ENCODE measurements at regions not wholly inside any gene's neighbourhood (a gene's known extent, or its start where the extent isn't known, plus 50 kb on each side); places are given as distances from the start of the nearest gene placed in this dataset.
"Not testable (repeated sequence)": the region's sequence is repeated elsewhere in the genome, so short reads cannot be mapped to it uniquely, and the experiment has no call there.

DNA sequence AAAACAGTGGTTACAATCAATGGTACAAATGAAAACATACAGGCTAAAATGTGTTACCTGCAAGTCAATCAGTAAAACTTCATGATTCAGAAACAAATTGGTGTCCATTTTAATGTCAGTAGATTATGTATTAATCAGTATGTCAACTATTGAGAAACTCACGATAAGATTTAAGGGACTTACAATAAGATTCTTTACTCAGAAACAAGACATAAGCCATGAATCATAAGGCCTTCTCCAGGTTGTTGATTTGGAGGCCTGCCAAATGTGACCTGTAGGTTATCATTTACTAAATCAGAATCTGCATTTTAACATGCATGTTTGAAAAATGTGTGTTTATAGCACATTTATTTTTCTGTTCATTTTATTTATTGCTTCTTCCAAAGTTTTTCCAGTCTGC is 623.1 kb downstream of the CCDC85A start:
- DNase-seq (ENCODE audit: low read depth) = no peak

DNA sequence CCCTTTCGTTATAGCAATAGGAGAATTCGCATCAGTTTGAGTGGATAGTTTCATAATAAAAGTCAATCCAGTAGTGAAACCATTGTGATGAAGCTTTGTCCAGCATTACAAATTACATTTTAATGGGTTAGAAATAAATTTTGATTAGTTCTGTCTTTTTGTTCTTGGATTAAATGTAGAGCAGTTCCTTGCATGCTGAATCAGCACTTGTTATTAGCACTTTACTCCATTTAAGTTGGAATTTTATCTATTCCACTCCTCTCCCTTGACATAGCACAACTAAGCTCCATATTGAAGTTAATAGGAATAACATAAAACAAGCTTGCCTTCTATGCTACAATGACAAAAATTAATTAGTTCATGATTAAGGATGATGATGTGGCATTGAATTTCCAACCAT is 624.1 kb downstream of the CCDC85A start:
- DNase-seq (ENCODE audit: low read depth) = no peak

DNA sequence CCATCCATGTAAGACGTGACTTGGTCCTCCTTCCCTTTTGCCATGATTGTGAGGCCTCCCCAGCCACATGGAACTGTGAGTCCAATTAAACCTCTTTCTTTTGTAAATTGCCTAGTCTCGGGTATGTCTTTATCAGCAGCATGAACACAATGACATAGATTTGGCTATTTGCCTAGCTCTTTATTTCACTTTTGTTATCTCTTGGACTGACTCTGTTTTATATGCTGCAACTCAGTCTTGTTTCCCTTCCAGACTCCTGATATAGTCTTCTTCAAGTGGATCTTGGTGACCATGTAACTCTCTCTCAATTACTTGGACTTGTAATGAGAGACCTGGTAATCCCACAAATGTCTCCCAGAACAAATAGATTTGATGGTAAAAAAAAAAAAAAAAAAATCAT is 627.6 kb downstream of the CCDC85A start:
- DNase-seq (ENCODE audit: low read depth) = no peak

DNA sequence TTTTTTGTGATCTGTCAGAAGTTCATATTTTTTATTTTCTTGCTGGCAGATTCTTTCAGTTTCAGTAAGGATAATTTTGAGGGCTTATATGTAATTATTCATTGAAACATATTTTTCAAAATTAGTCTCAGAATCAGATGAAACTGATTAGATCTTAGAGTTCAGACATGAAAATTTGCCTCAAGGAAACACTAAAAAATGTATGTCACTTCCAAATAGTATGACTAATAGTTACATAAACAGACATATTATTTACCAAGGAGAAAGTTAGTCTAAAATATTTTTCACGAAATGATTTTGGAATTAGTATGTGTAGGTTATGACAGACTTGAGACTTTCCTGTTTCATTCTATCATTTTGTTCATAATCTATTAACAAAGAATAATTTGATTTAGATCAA is 628.6 kb downstream of the CCDC85A start:
- no peak for DNase-seq (ENCODE audit: low read depth)

DNA sequence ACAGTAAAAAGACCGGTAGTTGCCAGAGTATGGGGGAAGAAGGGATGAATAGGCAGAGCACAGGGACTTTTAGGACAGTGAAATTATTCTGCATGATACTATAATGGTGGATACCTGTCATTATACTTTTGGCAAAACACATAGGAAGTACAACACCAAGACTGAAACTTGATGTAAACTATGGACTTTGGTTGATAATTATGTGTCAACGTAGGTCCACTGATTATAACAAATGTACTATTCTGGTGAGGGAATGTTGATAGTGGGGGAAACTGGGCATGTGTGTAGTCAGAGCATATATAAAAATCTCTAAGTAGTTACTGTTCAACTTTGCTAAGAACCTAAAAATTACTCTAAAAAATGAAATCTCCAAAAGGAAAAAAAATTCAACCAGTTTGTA is 629.7 kb downstream of the CCDC85A start:
- no peak for DNase-seq (ENCODE audit: low read depth)

DNA sequence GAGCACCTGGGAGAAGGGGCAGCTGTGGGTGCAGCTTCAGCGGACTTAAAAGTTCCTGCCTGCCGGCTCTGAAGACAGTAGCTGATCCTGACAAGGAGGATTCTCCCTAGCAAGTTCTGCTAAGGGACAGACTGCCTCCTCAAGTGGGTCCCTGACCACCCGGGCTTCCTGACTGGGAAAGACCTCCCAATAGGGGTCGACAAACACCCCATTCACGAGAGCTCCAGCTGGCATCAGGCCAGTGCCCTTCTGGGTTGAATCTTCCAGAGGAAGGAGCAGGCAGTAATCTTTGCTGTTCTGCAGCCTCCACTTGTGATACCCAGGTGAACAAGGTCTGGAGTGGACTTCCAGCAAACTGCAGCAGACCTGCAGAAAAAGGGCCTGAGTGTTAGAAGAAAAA is 632.9 kb downstream of the CCDC85A start:
- DNase-seq (ENCODE audit: low read depth) = no peak

DNA sequence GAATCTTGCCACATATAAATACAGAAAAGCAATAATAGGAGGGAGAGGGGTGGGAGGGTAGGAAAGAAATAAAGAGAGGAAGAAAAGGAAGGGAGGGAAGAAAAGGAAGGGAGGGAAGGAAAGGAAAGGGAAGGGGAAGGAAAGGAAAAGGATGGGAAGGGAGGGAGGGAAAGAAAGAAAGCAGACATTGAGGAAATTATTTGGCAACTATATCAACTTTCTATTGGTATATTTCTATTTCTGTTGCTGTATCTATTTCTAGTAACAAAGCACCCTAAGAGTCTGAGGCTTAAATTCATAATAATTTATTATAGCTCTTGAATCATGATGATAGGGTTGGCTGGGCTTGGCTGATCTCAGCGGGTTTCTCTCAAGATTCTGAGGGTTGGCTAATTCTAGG is 648.0 kb downstream of the CCDC85A start:
- DNase-seq (ENCODE audit: low read depth) = no peak

DNA sequence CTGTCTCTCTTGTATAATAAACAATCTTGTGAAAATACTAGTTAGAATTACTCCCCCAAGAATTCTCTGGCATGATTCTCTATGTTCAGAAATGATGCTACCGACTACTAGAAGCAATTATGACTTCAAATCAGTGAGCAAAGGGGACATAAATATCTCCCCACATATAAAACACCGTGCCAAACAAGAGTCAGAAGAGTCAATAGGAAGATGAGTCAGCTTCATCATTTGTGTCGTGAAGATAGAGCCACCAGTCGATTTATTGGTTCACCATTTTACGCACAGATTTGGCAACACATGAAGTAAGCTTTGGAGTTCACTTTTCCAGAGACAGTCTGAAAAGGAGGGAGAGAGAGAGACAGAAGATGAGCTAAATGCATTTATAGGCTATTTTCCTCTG is 650.9 kb downstream of the CCDC85A start:
- no peak for DNase-seq (ENCODE audit: low read depth)

DNA sequence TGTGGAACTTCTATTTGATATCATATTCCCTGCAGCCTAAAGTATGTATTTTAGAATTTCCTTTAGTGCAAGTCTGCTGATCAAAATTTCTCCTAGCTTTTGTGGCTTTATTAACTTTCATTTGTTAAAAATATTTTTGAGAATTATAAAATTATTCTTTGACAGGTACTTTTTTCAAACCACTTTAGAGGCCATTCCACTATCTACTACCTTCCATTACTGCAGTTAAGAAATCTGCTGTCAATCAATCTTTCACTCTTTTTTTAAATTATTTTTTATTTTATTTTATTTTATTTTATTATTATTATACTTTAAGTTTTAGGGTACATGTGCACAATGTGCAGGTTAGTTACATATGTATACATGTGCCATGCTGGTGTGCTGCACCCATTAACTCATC is 656.2 kb downstream of the CCDC85A start:
- DNase-seq (ENCODE audit: low read depth) = not testable (repeated sequence)

DNA sequence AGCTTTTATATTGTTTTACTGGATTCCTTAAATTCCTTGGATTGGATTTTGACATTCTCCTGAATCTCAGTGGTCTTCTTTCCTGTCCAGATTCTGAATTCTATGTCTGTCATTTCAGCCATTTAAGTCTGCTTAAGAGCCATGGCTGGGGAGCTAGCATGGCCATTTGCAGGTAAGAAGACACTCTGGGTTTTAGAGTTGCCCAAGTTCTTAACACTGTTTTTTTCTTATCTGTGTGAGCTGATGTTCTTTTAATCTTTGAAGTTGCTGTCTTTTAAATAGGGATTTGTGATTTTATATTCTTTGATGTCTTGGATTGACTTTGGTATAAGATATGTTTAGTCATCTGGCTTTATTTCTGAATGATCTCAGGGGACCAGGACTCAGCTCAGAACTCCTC is 677.2 kb downstream of the CCDC85A start:
- no peak for DNase-seq (ENCODE audit: low read depth)

DNA sequence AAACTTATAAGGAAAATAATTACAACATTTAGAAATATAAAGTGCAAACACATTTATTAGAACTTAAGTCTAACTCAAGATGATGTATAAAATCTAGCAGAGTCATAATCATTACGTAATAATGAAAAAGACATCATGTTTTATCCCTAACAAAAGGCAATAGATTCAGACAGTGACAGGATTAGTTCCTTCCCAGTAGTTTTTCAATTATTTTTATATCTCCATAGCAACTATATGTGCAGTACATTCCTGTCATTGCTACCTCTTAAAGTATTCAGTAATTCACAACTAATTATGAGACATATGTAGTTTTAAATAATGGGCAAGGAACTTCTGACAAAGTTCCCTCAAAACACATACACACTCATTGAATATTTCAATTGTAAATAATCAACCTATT is 687.9 kb downstream of the CCDC85A start:
- no peak for DNase-seq (ENCODE audit: low read depth)

DNA sequence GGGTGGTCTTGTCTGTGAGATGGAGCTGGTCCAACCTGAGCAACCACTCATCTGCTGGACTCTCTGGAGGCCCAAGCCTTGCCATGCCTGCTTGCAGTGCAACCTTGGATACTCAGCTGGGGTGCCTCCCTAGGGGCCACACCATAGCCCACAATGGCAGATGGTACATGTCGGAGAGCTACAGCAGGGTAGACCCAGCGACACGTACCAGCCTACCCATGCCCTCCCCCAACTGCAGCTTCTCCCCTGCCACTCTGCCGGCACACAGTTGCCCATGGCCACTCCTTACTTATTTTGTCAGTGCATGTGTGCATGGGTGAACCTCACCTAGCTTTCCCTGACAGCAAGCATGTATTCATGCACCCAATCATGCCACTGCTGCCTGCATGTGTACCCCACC is 690.9 kb downstream of the CCDC85A start:
- DNase-seq (ENCODE audit: low read depth) = no peak

DNA sequence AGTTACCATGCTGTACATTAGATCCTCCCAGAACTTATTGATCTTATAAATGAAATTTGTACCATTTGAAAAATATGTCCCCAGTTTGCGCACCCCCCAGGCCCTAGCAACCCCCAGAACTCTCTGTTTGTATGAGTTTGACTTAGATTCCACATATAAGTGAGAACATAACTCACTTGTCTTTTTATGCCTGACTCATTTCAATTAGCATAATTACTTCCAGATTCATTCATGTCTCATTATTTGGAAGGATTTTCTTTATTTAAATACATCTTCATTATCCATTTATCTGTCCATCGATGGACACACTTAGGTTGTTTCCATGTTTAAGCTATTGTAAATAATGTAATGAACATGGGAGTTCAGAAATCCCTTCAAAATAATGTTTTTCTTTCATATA is 705.9 kb downstream of the CCDC85A start:
- no peak for DNase-seq (ENCODE audit: low read depth)

DNA sequence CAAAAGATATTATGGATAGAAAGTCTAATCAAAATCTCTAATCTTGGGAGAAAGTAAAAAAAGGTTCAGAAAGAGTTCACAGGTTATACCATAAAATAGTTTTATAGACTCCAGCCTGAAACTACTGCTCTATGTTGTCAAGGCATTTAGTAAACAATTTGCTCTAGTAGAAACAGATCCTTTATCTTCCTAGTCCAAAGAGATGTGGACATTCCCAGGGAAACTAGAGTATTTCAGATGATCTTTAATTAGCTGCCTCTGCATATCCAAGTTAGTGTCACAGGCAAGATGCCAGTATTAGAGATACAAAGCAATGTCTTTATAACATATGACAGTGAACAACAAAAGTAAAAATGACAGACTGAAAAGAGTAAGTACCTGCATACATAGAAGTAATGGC is 708.6 kb downstream of the CCDC85A start:
- DNase-seq (ENCODE audit: low read depth) = no peak

DNA sequence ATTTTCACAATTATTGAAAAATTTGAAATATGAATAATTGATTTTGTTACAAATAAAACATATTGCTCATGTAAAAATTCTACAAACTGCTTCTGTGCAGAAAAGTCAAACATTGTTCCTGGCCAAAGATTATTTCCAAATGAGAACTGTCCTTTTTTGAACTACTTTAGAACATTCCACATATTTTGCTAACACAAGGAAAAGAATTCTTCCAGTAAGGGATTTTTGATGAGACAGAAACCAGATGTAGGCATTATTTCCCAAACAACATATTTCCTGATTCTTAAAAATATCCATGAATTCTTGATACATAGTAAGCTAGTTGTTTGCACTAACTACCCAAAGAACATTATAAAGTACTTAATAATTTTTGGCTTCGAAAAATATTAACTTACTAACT is 715.2 kb downstream of the CCDC85A start:
- DNase-seq (ENCODE audit: low read depth) = no peak

DNA sequence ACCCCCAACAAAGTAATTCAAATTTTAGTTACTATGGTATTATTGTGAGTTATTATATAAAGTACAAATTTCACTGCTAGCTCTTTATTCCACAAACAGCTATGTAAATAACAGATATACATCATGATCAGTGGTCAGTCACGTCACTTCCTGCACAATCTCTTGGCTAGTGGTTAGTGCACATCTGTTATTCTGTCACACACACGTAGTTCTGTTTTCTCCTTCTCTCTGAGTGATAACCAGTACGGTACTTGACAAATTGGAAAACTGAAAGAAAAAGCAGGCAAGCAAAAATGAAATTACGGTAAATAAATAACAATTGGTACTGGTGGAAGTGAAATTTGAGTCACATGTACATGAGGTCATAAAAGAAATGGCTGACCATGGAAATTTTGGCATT is 728.7 kb downstream of the CCDC85A start:
- DNase-seq (ENCODE audit: low read depth) = no peak

DNA sequence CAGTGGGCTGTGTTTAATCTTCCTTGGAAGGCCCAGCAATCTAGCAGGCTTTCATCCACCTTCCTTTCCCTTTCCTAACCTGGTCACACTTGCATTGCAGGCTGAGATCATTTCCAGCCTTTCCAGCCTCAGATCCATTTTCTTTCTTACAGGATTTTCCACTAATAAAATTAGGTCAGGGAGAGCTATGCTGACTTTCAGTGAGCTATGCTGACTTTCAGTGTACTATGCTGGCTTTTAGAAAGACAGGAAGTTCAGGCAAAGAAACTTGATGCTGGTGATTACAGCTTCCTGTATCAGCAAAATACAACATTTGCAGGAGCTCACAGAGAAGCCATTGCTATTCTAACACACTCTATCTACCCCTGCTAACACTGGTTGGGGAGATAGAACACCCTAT is 735.0 kb downstream of the CCDC85A start:
- DNase-seq (ENCODE audit: low read depth) = no peak

DNA sequence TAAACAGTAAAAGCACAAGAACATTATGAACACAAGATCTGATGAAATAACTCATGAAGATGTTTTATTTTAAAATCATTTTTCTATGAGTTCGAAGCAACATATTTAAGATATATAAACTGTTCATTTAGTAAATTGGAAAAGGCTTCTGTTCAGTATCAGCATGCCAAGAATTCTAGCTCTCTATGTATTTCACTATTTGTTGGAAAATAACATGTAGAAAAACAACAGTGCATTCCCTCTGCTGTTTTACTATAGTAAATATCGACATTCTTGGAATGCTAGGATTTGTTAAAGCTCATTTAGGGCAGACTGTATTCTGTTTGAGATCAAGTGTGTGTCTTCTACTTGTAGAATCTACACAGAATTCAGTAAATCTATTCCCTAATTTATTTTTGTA is 750.2 kb downstream of the CCDC85A start:
- no peak for DNase-seq (ENCODE audit: low read depth)

DNA sequence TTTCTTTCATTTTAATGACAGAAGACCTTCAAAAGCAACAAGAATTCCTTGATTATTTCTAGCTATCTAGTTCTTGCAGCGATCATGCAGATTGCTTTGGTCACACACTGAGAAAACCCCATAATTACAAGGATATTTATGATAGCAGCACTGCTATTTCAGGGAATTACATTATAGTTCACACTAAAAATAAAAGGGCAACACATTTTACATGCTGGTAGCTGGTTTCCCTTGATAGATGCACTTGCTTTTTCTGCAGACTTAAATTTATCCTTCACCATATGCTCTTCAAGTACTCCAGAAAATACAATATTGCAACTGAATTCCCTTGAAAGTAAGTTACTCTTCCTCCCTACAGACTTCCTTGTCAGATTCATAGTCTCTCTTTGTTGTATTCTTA is 751.1 kb downstream of the CCDC85A start:
- DNase-seq (ENCODE audit: low read depth) = no peak

DNA sequence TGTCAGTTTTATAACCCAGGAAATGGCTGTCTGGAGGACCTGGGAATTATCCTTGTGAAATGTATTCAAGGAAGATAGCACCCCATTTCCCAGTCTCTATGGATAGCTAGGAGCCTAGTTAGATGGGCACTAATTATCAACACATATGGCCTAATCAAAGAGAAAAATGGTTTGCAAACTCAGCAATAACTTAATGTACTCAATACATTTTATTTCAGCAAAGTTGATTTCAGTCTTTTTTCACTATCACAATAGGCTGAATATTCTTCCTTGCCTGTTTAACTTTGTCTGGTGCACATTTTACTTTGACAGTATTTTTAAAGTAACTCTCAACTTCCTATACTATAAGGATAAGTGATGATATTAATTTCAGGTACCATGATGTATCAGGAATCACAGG is 756.3 kb downstream of the CCDC85A start:
- DNase-seq (ENCODE audit: low read depth) = no peak

DNA sequence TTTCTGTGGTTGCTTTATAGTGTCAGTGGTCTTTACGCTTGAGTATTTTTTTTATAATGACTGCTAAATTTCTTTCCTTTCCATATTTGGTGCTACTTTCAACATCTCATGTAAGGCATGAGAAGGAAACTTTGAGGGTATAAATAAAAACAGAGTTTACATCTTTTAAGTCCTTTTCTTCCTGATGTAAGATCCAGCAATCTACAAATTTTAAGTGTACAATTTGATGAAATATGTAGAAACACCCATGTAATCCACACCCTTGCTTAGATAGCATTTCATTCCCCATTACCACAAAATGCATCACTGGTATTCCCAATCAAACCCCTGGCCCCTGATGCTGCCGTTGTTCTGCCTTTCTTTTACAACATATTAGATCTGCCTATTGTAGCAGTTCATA is 769.1 kb downstream of the CCDC85A start:
- no peak for DNase-seq (ENCODE audit: low read depth)

DNA sequence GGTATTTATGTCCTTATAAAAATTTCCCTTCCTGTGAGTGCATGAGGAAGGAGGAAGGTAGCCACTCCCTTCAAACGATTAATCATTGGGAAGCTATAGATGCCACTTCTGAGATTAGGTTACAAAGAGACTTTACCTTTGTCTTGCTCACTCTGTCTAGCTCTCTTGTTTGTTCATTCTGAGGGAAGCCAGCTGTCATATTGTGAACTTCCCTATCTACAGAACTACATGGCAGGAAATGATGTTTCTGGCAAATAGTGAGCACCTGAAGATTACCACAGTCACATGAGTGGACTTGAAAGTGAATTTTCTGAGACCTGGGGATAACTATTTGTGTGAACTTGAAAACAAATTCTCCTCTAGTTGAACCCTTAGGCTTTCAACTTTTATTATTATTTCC is 776.8 kb downstream of the CCDC85A start:
- no peak for DNase-seq (ENCODE audit: low read depth)

DNA sequence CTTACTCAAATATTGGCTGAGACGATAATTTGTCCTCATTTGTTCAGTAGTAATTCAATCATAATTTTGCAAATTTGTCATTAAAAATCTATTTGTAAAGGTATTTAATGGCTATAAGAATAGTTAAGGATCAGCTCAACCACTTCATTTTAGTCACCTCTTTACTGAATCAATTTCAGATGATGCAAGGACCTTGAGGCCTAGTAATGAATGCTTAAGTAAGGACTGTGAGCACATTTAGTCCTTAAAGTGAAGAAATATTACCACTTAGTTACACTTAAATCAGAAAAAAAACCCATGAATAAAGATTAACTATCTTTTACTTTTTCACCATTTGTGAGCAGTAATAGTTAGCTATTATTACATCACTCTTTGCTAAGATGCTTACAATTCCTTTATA is 778.9 kb downstream of the CCDC85A start:
- no peak for DNase-seq (ENCODE audit: low read depth)

DNA sequence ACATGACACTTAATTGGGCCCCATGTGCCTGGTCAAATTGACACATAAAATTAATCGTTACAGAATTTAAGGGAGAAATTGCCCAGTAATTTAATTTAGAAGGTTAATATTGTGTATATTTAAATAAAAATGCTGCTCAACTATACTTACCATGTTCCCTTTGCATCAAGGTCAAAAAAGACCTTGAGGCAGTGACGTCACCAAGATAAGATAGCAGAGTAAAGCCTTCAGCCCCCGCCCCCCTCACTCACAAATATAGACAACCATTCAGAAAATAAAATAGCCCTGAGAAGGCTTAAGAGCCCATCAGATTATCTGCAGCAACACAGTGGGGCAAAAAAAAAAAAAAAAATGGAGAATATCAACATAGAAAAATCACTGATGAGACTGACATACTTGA is 785.7 kb downstream of the CCDC85A start:
- no peak for DNase-seq (ENCODE audit: low read depth)

DNA sequence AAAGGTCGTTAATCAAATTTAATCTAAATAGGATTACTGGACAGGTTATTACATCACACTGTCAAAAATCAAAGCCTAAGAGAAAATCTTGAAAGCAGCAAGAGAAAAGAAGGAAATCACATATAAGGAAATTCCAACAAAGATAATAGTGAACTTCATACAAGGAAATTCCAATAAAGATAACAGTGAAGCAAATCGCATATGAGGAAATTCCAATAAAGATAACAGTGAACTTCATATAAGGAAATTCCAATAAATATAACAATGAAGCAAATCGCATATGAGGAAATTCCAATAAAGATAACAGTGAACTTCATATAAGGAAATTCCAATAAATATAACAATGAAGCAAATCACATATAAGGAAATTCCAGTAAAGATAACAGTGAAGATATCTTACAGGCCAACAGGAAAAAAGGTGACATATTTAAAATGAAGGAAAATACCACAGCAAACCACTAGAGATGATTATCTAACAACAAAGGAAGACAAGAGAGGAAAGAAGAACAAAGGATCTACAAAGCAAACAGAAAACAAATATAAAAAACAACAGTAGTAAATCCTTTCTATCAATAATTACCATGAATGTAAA is 787.7 kb downstream of the CCDC85A start:
- DNase-seq (ENCODE audit: low read depth) = no peak

Data from stimulated activated CD8-positive, alpha-beta memory T cell treated with anti-CD3 and anti-CD28 coated beads, Interleukin-15, amount 100 ng/mL, for 1 hour (primary cell).